Gastrocnemius medialis (tissue), 4 donors: ENCODE measurements at regions not wholly inside any gene's neighbourhood (a gene's known extent, or its start where the extent isn't known, plus 50 kb on each side); places are given as distances from the start of the nearest gene placed in this dataset.

Source experiments
- ATAC-seq, 2 donors: fragments of 150-250 bp; one replicate each; pipeline ENCODE4 v1.9.1; 2016
- DNase-seq, 2 donors: peaks; one replicate each; pipeline ENCODE4 v3.0.0-alpha.2; 2019
- H3K27ac ChIP-seq, 4 donors: fragments of 200-600 bp; sonication (generic); 1 replicate in 1 of 4; 2 replicates in 3 of 4; pipeline ENCODE4 v1.5.1; 2016 to 2018; ENCODE audit warnings: mild to moderate bottlenecking in 2 of 4, moderate library complexity in 1 of 4
- H3K27me3 ChIP-seq, 3 donors: fragments of 200-600 bp; sonication (generic) in 2 of 3; 1 replicate in 1 of 3; 2 replicates in 2 of 3; pipeline versions ENCODE4 v1.5.1 to v1.6.0; 2016 to 2019; ENCODE audit warnings: mild to moderate bottlenecking in 1 of 3, moderate library complexity in 1 of 3
- H3K36me3 ChIP-seq, 2 donors: fragments of 200-600 bp; sonication (generic) in 1 of 2; one replicate each; pipeline ENCODE4 v1.5.1; 2017 to 2018
- H3K4me1 ChIP-seq, 2 donors: fragments of 200-600 bp; sonication (generic) in 1 of 2; one replicate each; pipeline ENCODE4 v1.5.1; 2016 to 2017; ENCODE audit warnings: mild to moderate bottlenecking in 2 of 2
- H3K4me3 ChIP-seq, 4 donors: fragments of 200-600 bp; sonication (generic) in 3 of 4; 1 replicate in 1 of 4; 2 replicates in 3 of 4; pipeline ENCODE4 v1.5.1; 2016 to 2019; ENCODE audit warnings: mild to moderate bottlenecking in 2 of 4
- H3K9me3 ChIP-seq, 3 donors: fragments of 200-600 bp; sonication (generic) in 2 of 3; 1 replicate in 1 of 3; 2 replicates in 2 of 3; pipeline ENCODE4 v1.5.1; 2016 to 2019
- POLR2A ChIP-seq, 2 donors: fragments of 450-650 bp; IDR thresholded peaks; one replicate each; pipeline ENCODE4 v1.6.1; 2017; ENCODE audit warnings: antibody characterized with exemption in 2 of 2, mild to moderate bottlenecking in 2 of 2, moderate library complexity in 2 of 2
- in situ Hi-C, 4 donors: fragments of 200-750 bp; cut with MboI; loops; one replicate each; pipeline versions ENCODE4 v1.15.0 to v1.8.0; 2017; ENCODE audit warnings: low sequenced_read_pairs in 4 of 4
- intact Hi-C: fragments of 100-400 bp; cut with DNase I; formaldehyde crosslinking; loops from one replicate; pipeline ENCODE4 v1.15.1; 2023; ENCODE audit warnings: low total_unique reads
- TF ChIP-seq, protein P1 (sequence below), 5 experiments: fragments of 450-650 bp in 3 of 5; fragments of 200-600 bp in 2 of 5; sonication (generic) in 2 of 5; IDR thresholded peaks in 4 of 5; conservative IDR thresholded peaks in 1 of 5; 1 replicate in 4 of 5; 2 replicates in 1 of 5; pipeline ENCODE4 v1.5.1; 2016 to 2019; ENCODE audit warnings: antibody characterized with exemption in 5 of 5, mild to moderate bottlenecking in 3 of 5, moderate library complexity in 3 of 5

DNA sequence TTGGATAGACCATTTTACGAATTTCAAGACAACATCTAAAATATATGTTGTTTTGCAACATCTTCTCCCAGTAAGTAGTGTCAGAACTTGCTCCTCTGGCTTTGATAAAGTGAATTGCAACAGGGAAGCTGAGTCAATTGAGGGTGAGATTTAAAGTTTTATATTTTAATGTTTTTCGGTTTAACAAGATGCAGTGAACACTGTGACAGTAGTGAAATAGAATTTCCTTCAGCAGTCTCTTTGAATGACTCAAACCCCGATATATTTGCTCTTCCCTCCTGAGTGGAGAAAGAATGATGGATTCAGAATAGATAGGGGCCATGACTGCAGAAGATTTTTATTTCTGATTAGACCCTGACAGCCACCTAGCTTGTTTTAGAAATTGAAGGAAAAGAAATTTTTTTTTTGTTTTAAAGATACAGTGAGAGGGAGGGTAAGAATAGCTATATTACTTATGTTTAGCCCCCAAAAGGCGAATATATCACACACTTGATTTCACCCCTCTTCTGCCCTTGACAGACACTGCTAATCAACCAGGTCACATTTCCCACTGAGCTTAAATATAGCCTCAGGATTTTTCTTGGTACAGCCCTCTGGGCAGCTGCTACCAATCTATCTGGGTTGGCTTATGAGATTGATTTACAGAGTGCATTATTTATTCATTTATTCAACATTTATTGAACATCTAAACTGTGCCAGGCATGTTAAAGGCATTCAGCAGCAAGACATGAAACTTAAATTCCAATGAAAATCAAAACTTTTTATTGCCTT, 183.3 kb upstream of the ADAMTS9 start:
- TF ChIP-seq, protein P1, sequence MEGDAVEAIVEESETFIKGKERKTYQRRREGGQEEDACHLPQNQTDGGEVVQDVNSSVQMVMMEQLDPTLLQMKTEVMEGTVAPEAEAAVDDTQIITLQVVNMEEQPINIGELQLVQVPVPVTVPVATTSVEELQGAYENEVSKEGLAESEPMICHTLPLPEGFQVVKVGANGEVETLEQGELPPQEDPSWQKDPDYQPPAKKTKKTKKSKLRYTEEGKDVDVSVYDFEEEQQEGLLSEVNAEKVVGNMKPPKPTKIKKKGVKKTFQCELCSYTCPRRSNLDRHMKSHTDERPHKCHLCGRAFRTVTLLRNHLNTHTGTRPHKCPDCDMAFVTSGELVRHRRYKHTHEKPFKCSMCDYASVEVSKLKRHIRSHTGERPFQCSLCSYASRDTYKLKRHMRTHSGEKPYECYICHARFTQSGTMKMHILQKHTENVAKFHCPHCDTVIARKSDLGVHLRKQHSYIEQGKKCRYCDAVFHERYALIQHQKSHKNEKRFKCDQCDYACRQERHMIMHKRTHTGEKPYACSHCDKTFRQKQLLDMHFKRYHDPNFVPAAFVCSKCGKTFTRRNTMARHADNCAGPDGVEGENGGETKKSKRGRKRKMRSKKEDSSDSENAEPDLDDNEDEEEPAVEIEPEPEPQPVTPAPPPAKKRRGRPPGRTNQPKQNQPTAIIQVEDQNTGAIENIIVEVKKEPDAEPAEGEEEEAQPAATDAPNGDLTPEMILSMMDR (IDR thresholded peaks at IDR 0.05 in 4 of 5, conservative IDR thresholded peaks at IDR 0.05 in 1 of 5) = no peak
- no peak for TF ChIP-seq POLR2A (IDR thresholded peaks at IDR 0.05)
- in situ Hi-C loops = no loop called here
- Histone ChIP-seq H3K27ac (no peak overlapping the region), H3K9me3 (no peaks in the 10 kb centered on the region), H3K4me3 (no peak overlapping the region), H3K27me3 (no peaks in the 10 kb centered on the region), H3K4me1 (peaks cover 0 to 12% of the 10 kb centered on the region in 2 donors), H3K36me3 (no peaks in the 10 kb centered on the region)
- intact Hi-C loops = no loop called here
- ATAC-seq (no peak), DNase-seq (no peak)

DNA sequence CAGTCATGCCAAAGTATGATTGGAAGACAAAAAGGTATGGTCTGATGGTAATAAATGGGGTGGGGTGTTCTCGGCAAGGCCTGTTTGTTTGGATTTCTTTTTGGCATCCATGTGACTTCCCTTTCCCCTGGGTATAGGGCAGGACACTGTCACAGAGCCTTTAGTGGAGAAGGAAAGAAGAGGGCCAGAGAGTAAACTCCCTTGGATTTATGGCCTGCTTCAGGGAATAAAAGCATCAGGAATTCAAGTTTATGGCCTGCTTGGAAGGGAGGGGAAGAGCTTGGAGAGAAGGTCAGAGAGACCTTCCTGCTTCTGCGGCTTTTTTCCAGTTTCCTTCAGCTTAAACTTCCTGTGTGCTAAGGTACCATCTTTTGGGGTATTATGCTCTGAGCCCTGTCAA, 179.4 kb upstream of the ADAMTS9 start:
- no peak overlapping the region for H3K4me3 ChIP-seq
- in situ Hi-C loops = no loop called here
- no peaks in the 10 kb centered on the region for H3K36me3 ChIP-seq
- H3K27ac ChIP-seq = no peak overlapping the region
- no peaks in the 10 kb centered on the region for H3K27me3 ChIP-seq
- peaks cover 0 to 10% of the 10 kb centered on the region in 2 donors for H3K4me1 ChIP-seq
- intact Hi-C loops = no loop called here
- no peaks in the 10 kb centered on the region for H3K9me3 ChIP-seq
- TF ChIP-seq, protein P1 (IDR thresholded peaks at IDR 0.05 in 4 of 5, conservative IDR thresholded peaks at IDR 0.05 in 1 of 5) = no peak
- TF ChIP-seq POLR2A (IDR thresholded peaks at IDR 0.05) = no peak
- DNase-seq = no peak
- ATAC-seq = peak in 1 of 2 donors; percentile 41

DNA sequence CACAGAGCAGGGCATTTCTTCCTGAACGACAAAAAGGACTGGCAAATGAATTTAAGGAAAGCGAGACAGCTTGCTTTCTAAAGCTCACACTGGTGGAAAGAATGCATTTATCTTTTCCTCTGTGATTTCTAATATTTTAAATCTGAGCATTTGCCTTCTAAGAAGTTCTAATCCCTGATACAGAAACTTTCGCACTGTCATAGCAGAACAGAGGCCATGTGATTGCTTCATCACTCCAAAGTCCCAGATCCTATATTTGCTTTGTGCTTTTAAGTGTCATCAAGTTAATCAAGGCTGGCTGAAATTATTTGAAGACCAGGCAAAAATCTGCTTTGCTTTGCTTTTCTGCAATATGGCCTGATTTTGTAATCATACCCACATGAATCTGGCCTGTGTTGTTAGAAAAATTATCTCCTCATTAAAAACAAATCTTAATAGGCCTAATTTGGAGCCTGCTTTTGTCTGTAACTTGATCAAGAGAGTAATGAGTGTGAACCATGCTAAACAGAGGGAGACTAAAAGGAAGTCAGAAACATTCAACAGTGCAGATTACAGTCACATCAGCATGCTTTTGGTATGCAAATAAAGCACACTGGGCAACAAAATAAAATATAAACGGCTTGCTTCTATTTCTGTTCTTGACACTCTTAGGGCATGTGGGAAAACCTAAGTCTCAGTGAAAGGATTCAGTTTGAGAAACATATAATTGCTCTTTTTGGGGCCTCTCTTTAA, 178.2 kb upstream of the ADAMTS9 start:
- Histone ChIP-seq H3K36me3 (no peaks in the 10 kb centered on the region), H3K27me3 (no peaks in the 10 kb centered on the region), H3K9me3 (no peaks in the 10 kb centered on the region), H3K27ac (no peak overlapping the region), H3K4me1 (no peaks in the 10 kb centered on the region), H3K4me3 (no peak overlapping the region)
- no peak for ATAC-seq
- in situ Hi-C loops (no loop called here), intact Hi-C loops (no loop called here)
- DNase-seq = no peak
- TF ChIP-seq, protein P1 (IDR thresholded peaks at IDR 0.05 in 4 of 5, conservative IDR thresholded peaks at IDR 0.05 in 1 of 5) = no peak
- no peak for TF ChIP-seq POLR2A (IDR thresholded peaks at IDR 0.05)

DNA sequence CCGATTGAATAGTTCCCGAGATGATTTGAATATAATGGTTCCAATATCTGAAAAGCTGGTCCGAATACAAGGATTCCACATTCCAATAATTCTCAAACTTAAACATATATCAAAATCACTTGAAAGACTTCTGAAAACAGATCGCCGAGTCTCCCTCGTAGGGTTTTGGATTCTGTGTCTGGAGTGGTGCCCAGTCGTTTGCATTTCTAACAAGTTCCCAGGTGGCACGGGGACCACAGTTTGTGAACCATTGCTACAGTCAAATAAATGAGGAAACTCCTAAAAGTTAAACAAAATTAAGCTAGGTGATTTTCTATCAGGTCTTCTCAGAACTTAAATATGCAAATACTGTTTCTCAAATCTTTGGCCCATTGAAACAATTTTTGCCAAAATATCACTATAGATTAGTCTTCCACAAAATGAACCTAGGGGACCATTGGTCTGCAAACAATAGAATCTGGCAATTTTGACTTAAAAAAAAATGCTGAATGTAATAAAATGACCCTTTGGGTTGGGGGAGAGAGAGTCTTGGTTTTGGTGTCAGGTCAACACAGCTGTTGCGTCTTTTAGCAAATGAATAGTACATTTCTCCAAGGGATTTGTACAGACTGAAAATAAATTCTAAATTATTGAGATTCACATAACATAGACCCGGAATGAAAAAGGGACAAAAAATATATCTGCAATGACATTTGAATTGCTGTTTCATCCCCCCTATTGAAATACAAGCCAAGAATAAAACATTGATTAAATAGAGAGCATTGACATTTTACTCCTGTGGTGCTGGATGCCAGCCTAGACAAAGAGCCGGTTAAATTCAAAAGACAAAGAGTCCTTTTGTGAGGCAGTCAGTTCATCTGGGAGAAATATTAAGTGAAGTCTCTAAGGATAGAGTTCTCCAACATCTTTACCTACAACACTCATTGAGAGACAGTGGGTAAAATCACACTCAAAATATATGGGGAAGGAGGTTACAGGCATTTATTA, 175.7 kb upstream of the ADAMTS9 start:
- no peaks in the 10 kb centered on the region for H3K4me1 ChIP-seq
- H3K27me3 ChIP-seq = no peaks in the 10 kb centered on the region
- intact Hi-C loops (no loop called here), in situ Hi-C loops (no loop called here)
- TF ChIP-seq POLR2A (IDR thresholded peaks at IDR 0.05) = no peak
- TF ChIP-seq, protein P1 (IDR thresholded peaks at IDR 0.05 in 4 of 5, conservative IDR thresholded peaks at IDR 0.05 in 1 of 5) = no peak
- DNase-seq (no peak), ATAC-seq (no peak)
- H3K27ac ChIP-seq = no peak overlapping the region
- H3K9me3 ChIP-seq = no peaks in the 10 kb centered on the region
- no peak overlapping the region for H3K4me3 ChIP-seq
- no peaks in the 10 kb centered on the region for H3K36me3 ChIP-seq
